GM12874 (cell line): ENCODE measurements at regions not wholly inside any gene's neighbourhood (a gene's known extent, or its start where the extent isn't known, plus 50 kb on each side); places are given as distances from the start of the nearest gene placed in this dataset.

ENCODE experiments used
- TF ChIP-seq, protein P1 (sequence below): IDR thresholded peaks from 2 replicates; pipeline ENCODE4 v1.5.1; 2011; ENCODE audit warnings: low read depth, mild to moderate bottlenecking, control low read depth, low read length, moderate library complexity; ENCODE audit not compliant: insufficient read depth

GRCh38 chr13:80547341-80547740 lies 206.4 kb upstream of the SPRY2 start:
- TF ChIP-seq, protein P1, sequence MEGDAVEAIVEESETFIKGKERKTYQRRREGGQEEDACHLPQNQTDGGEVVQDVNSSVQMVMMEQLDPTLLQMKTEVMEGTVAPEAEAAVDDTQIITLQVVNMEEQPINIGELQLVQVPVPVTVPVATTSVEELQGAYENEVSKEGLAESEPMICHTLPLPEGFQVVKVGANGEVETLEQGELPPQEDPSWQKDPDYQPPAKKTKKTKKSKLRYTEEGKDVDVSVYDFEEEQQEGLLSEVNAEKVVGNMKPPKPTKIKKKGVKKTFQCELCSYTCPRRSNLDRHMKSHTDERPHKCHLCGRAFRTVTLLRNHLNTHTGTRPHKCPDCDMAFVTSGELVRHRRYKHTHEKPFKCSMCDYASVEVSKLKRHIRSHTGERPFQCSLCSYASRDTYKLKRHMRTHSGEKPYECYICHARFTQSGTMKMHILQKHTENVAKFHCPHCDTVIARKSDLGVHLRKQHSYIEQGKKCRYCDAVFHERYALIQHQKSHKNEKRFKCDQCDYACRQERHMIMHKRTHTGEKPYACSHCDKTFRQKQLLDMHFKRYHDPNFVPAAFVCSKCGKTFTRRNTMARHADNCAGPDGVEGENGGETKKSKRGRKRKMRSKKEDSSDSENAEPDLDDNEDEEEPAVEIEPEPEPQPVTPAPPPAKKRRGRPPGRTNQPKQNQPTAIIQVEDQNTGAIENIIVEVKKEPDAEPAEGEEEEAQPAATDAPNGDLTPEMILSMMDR = no peak

GRCh38 chr13:80533175-80533574 lies 192.2 kb upstream of the SPRY2 start:
- TF ChIP-seq, protein P1 = no peak

DNA sequence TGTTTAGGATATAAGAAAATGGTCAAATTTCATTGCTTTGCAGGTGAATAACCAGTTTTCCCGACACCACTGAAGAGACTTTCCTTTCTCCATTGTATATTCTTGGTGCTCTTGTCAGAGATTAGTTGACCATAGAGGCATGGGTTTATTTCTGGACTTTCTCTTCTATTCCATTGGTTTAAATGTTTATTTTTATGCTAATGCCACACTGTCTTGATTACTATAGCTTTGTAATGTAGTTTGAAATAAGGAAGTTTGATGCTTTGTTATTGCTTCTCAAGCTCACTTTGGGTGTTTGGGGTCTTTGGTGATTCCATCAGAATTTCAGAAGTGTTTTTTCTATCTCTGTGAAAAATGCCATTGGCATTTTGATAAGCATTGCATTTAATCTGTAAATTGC lies 190.0 kb upstream of the SPRY2 start:
- TF ChIP-seq, protein P1 = no peak

DNA sequence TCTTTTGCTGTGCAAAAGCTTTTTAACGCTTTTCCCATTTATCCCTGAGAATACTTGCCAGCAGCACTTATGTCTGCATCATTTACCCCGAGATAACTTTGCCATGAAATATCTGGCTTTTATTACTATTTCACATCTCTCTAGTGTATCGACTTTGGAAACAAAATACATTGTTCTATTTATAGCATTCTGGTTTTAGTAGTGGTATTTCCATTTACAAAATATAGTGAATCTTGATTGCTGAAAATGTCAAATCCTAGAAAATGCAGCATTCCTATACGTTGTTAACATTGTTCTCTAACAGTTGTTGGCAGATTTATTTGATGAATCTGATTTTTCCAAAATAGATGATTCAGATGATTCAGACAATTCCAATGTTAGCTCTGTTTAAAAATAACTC lies 189.3 kb upstream of the SPRY2 start:
- TF ChIP-seq, protein P1 = no peak

DNA sequence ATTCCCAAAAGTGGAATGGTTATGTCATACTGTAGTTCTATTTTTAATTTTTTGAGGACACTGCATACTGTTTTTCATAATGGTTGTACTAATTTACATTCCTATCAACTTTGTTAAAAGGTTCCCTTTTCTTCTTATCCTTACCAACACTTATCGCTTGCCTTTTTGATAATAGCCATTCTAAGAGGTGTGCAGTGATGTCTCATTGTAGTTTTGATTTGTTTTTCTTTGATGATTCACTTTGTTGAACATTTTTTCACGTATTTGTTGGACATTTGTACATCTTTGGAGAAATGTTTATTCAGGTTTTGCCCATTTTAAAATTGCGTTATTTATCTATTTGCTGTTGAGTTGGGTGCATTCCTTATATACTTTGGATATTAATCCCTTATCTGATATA lies 188.8 kb upstream of the SPRY2 start:
- TF ChIP-seq, protein P1 = no peak

GRCh38 chr13:80528733-80529132 lies 187.8 kb upstream of the SPRY2 start:
- TF ChIP-seq, protein P1 = no peak

DNA sequence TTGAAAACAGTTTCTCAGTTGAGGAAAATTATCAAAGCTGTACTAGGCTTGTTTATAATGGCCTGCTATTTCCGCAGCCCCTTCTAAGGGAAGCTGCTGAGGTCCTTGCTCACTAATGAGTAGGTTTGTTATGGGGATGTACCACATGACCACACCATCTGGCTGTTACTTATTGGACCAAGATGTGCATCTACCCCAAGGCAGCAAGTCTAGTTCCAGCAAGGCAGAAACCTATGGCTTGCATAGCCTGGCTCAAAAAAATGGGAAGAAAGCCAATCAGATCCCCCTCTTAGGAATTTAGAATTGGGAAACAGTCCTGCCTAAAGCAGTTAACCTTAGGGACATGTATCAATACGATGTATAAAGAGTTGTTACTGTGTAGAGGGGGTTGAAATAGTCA lies 186.5 kb upstream of the SPRY2 start:
- TF ChIP-seq, protein P1 = no peak

GRCh38 chr13:80524447-80525215 lies 183.7 kb upstream of the SPRY2 start:
- TF ChIP-seq, protein P1 = no peak
